HG03354 (cell line): ENCODE measurements at regions not wholly inside any gene's neighbourhood (a gene's known extent, or its start where the extent isn't known, plus 50 kb on each side); places are given as distances from the start of the nearest gene placed in this dataset.

Experiments
- ATAC-seq: cut with Tn5 transposase; IDR thresholded peaks from one replicate; pipeline ENCODE4 v1.9.1; 2021; ENCODE audit warnings: mild to moderate bottlenecking; ENCODE audit not compliant: unreplicated experiment, poor library complexity, severe bottlenecking

DNA sequence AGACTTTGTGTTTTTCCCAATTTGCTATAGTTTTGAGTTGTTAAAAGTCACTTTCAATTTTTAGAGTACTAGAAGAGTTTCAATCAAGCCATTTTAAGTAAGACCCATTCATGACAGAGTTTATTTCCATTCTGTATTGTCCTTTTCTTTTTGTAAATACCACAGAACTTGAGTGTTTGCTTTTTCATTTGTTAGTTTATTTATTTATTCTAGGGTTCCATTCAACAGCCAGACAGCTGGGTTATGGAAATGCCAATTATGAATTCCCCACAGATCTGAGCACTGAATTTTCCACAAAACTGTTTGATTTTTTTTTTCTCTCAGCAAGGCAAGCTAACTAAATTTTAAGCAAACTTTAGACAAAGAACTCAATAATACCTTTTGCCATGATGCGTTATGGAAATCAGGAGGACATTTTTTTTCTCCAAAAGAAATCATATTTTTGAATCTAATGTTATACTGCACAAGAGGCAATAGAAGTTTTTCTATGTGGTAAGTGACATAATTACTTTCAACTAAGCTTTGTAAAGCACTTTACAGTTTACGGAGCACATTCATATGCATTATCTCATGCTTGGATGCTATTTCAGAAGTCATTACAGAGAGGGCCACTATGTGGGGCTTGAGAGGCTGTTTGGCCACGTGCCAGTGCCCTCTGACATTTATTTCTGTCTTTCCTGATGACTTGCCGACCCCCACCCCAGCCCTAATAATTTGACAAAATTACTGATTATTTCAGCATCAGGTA is 181.5 kb downstream of the VRK1 start:
- ATAC-seq: no peak

- no peak for ATAC-seq
Measured at GRCh38 chr14:96979611-96980074, 182.5 kb downstream of the VRK1 start.

DNA sequence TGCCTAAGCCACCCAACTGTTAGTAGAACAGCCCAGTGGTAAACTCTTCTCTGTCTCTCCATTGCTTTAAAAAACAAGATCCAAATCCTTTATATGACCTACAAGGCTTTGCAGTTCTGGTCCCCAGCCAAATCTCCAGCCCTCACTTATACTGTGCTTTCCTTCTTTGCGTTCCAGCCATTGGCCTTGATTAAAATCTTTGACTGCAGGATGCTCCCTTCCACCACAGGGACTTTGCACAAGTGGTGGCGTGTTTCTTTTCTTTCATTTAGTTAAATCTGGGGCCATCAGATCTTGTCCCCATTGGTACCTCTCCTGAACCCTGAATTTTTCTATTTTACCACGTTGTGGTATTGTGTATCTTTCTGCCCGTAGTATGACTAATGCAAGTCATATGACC is 183.7 kb downstream of the VRK1 start:
- ATAC-seq: no peak

DNA sequence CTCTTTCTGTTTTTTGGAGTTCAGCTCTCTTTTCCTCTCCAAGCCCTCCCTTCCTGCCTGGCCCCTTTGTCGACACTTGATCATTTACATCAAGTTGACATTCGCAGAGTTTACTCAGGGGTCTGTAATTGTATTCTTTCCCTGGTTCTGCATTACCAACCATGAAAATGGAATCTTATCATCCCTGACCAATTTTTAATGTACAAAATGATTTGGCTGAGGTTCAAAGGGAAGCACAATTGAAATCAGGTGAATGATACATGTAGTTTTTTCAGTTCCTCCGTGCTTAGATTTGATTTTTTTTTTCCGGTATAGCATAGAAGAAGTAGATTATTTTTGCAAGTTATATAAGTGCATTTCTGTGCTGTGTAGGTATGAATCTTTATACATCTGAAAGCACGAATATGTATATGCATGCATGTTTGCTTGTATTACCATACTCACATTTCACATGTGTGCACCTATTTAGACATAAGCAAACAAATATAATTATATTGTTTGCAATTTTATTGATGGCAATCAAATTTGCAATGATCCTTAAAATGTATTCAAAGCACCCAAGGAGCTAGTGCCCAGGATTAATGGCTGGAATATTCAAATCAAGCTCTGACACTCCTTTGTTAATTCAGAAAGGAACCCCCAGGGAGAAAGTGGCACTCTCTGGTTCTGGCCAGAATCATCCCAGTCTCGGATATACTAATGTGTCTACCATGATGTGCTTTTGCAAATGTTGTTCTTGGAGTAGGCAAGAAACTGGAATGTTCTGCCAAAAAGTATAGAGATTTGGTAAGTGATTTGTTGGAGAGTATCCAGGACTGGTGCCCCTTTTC is 189.3 kb downstream of the VRK1 start:
- no peak for ATAC-seq

DNA sequence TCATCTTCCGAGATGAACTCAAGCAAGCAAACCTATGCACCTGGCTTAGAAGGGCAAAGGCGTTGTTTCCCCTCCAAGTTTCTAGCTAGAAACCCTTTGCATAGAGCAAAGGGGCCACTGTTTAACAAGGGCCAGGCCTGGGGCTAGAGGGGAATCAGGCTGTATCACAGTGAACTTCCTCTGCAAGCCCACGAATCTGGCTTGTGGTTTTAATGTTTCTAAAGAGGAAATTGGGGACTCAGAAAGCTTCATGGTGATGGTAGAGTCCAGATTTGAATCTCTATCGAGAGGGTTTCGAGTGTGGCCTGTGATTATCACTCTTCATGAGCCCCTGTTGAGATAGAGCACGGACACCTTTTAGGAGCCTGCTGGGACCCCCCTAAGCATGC is 189.9 kb downstream of the VRK1 start:
- no peak for ATAC-seq

DNA sequence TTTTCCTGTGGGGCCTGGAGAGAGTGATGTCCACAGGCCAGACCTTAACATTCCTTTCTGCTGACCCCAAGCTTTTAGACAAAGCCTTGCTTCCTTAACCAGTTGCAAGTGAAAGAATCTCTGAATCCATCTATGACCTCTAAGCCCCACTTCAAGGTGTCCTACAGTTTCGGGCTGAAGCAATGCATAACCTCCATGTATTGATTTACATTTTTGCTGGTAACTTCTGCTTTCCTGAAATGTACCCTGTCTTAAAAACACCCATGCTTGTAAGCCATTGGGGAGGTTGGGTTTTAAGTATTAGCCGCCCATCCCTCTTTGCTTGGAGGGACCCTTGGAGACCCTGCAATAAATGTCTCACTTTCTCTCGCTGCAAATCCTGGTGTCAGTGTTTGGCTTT is 190.6 kb downstream of the VRK1 start:
- no peak for ATAC-seq

GRCh38 chr14:96989306-96989705 is 192.1 kb downstream of the VRK1 start:
- ATAC-seq: no peak

DNA sequence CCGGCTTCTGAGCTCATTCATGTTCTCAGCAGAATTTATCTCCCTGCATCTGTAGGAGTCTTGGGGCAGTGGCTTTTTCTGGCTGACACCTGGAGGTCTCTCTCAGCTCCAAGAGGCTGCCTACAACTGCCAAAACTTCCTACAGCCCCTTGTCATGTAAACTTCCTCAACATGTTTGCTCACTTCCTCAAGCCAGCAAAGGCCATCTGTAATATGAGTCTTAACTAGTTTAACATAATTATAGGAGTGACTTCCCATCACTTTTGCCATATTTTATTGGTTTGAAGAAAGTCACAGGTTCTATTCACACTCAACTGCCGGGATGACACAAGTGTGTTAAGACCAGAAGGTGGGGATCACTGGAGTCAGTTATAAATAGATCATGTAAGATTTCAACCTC is 194.0 kb downstream of the VRK1 start:
- no peak for ATAC-seq

GRCh38 chr14:96994999-96995398 is 197.8 kb downstream of the VRK1 start:
- ATAC-seq: no peak

DNA sequence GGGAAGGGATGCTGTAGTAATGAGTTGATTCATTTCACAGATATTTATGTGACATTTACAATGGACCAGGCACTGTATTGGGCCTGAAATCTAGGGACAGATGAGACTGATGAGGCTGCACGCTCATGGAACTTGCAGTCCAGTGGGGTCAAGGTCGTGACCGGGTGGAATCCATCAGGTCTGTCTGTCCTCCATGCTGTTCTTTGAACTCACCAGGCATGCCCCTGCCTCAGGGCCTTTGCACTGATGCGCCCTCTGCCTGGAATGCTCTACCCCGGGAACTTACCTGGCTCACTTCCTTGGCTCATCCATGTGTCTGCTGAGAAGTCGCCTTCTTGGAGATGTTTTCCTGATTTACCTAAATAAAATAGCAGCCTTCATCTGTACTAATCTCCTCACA is 200.1 kb downstream of the VRK1 start:
- no peak for ATAC-seq

GRCh38 chr14:96997996-96998395 is 200.8 kb downstream of the VRK1 start:
- ATAC-seq: no peak

- ATAC-seq: no peak
Measured at GRCh38 chr14:96999654-97000155, 202.5 kb downstream of the VRK1 start.

DNA sequence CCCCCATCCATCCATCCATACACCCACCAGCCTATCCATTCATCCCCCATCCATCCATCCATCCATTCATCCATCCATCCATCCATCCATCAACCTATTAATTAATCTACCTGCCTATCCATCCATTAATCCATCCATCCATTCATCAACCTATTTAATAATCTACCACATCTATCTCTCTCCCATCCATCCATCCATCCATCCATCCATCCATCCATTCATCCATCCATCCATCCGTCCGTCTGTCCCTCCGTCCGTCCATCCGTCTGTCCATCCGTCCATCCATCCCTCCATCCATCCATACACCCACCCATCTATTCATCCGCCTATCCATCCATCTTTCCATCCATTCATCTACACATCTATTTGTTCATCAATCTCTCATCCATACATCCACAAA is 205.3 kb downstream of the VRK1 start:
- no peak for ATAC-seq

- ATAC-seq: no peak
Measured at GRCh38 chr14:97005934-97006333, 208.8 kb downstream of the VRK1 start.

GRCh38 chr14:97010491-97011160 is 213.4 kb downstream of the VRK1 start:
- ATAC-seq: no peak

DNA sequence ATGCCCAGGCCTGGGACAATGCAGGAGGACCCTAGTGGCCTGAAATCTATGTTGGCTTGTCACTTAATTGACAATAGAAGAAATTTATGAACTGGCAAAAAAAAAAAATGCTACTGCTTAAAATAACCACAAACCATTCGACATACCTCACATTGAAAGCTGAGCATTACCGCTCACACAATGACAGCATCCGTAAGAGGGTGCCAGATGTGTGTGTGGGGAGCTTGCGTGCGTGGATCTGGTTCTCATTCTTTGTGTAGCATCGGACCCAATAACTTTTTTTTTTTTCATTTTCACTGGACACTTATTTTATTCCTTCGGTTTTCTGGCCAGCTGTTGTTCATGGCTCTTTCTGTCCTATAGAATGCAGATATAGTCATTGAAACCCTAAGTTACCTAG is 216.7 kb downstream of the VRK1 start:
- no peak for ATAC-seq

- no peak for ATAC-seq
Measured at GRCh38 chr14:97021001-97021400, 223.8 kb downstream of the VRK1 start.

DNA sequence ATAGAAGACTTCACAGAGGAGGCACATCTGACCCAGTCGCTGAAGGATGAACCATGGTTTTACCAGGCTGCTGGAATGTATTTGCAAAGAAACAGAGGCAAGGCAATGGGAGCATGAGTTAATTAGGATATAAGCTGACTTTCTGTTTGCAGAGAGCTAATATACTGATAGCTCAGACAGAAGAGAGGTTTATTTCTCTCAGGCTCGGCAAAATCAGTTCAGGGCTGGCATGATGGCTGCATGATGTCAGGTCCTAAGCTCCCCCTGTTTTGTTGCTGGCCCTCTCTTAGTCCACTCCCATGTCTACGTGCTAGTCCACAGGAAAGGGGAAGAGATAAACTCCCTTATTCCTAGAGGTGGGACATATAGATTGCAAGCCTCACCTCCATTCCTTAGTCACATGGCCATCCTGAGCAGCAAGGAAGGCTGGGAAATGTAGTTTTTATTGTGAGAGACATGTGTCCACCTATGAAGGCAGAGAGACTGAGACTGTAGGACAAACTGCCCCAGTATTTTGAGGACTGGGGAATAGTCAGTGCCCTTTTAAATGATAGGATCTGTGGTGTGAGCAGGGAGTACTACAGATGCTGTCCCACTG is 224.5 kb downstream of the VRK1 start:
- no peak for ATAC-seq

- ATAC-seq: no peak
Measured at GRCh38 chr14:97022741-97023140, 225.6 kb downstream of the VRK1 start.

- ATAC-seq: no peak
Measured at GRCh38 chr14:97023871-97024270, 226.7 kb downstream of the VRK1 start.
